ENCODE measurements at regions not wholly inside any gene's neighbourhood (a gene's known extent, or its start where the extent isn't known, plus 50 kb on each side); places are given as distances from the start of the nearest gene placed in this dataset.

- TF ChIP-seq CTCF (conservative IDR thresholded peaks at IDR 0.05) (no peak), ZFX (IDR thresholded peaks at IDR 0.05) (no peak)
These were observed 122.2 kb upstream of the EFNA5 start for GRCh38 chr5:107792940-107793339.
